Endothelial cell of umbilical vein (primary cell): ENCODE measurements at regions not wholly inside any gene's neighbourhood (a gene's known extent, or its start where the extent isn't known, plus 50 kb on each side); places are given as distances from the start of the nearest gene placed in this dataset.

Experiments
- BruUV-seq: library from RNA; stranded (reverse); fragments of 400-500 nt; replicated peaks from 2 replicates; lab custom pipeline; 2021; lab: Mats Ljungman, UMichigan
- CTCF ChIA-PET: fragments of 300-600, 350-600 bp; sonication (Branson Sonifier 250); formaldehyde crosslinking; loops from one replicate; lab custom pipeline; 2021; ENCODE audit warnings: antibody characterized with exemption, inconsistent platforms; lab: Charles Lee
- POLR2A ChIA-PET: fragments of 300-600, 350-600 bp; sonication (Branson Sonifier 250); formaldehyde crosslinking; loops from one replicate; lab custom pipeline; 2021; ENCODE audit warnings: antibody characterized with exemption, inconsistent platforms; lab: Charles Lee
- DNase-seq: peaks from one replicate; pipeline ENCODE4 v3.0.0-alpha.2; 2011; ENCODE audit warnings: low read depth, low spot score
- FAIRE-seq: peaks from 2 replicates; lab custom pipeline; 2011; peaks lifted over from hg19 to GRCh38; lab: Jason Lieb, UNC
- H2AFZ ChIP-seq: 2 replicates; pipeline ENCODE4 v1.6.0; 2012; ENCODE audit warnings: low read depth, low read length, control low read depth, inconsistent platforms
- H3K27ac ChIP-seq: 2 replicates; pipeline ENCODE4 v1.5.1; 2011; ENCODE audit warnings: low read depth, mild to moderate bottlenecking, control low read depth, low read length, moderate library complexity; ENCODE audit not compliant: insufficient read depth
- H3K27me3 ChIP-seq, 2 experiments: 2 replicates each; pipeline versions ENCODE4 v1.6.0 to v1.6.1; 2011; ENCODE audit warnings: low read length in 2 of 2, mixed read lengths in 1 of 2; ENCODE audit not compliant: control insufficient read depth in 2 of 2, insufficient read depth in 2 of 2
- H3K36me3 ChIP-seq, 2 experiments: 2 replicates in 1 of 2; 3 replicates in 1 of 2; pipeline ENCODE4 v1.5.1; 2011; ENCODE audit warnings: low read length in 2 of 2, mild to moderate bottlenecking in 1 of 2, moderate library complexity in 1 of 2; ENCODE audit not compliant: control insufficient read depth in 2 of 2, insufficient read depth in 2 of 2; ENCODE audit errors: extremely low read depth in 1 of 2
- H3K4me1 ChIP-seq: 3 replicates; pipeline ENCODE4 v1.5.1; 2011; ENCODE audit warnings: mild to moderate bottlenecking, low read length; ENCODE audit not compliant: control insufficient read depth, insufficient read depth; ENCODE audit errors: extremely low read depth
- H3K4me2 ChIP-seq: 2 replicates; pipeline ENCODE4 v1.6.1; 2011; ENCODE audit warnings: low read length, control low read depth, mixed read lengths; ENCODE audit not compliant: insufficient read depth
- H3K4me3 ChIP-seq, 3 experiments: fragments of 200-600 bp in 1 of 3; sonication (generic), shearing (Covaris generic) in 1 of 3; replicated peaks in 1 of 3; 2 replicates each; pipeline ENCODE4 v1.5.1; 2011 to 2016; ENCODE audit warnings: control low read depth in 3 of 3, low read length in 3 of 3, mild to moderate bottlenecking in 2 of 3, inconsistent platforms in 1 of 3, low read depth in 1 of 3, moderate library complexity in 1 of 3; ENCODE audit not compliant: insufficient read depth in 1 of 3
- H3K79me2 ChIP-seq: 2 replicates; pipeline ENCODE4 v1.6.0; 2012; ENCODE audit warnings: low read length, inconsistent platforms; ENCODE audit not compliant: control insufficient read depth, insufficient read depth
- H3K9ac ChIP-seq: replicated peaks from 2 replicates; pipeline ENCODE3; 2011; ENCODE audit warnings: low read length, control low read depth; ENCODE audit not compliant: insufficient read depth; ENCODE audit errors: extremely low read depth
- H3K9me1 ChIP-seq: replicated peaks from 3 replicates; pipeline ENCODE4 v1.6.0; 2011; ENCODE audit warnings: mild to moderate bottlenecking, low read length; ENCODE audit not compliant: control insufficient read depth, insufficient read depth; ENCODE audit errors: extremely low read depth
- H3K9me3 ChIP-seq: replicated peaks from 2 replicates; pipeline ENCODE4 v1.5.1; 2012; ENCODE audit warnings: low read length, inconsistent platforms; ENCODE audit not compliant: control insufficient read depth, insufficient read depth
- H4K20me1 ChIP-seq: replicated peaks from 2 replicates; pipeline ENCODE3; 2011; ENCODE audit warnings: mild to moderate bottlenecking, low read length; ENCODE audit not compliant: control insufficient read depth, insufficient read depth; ENCODE audit errors: extremely low read depth
- EZH2 ChIP-seq: IDR thresholded peaks from 2 replicates; pipeline ENCODE4 v1.6.1; 2012; ENCODE audit warnings: borderline replicate concordance, low read depth, mild to moderate bottlenecking, moderate library complexity, low read length, inconsistent platforms; ENCODE audit not compliant: severe bottlenecking
- FOS ChIP-seq: IDR thresholded peaks from 2 replicates; pipeline ENCODE4 v1.6.1; 2011; ENCODE audit warnings: mild to moderate bottlenecking, low read length, moderate library complexity, borderline replicate concordance; ENCODE audit not compliant: insufficient read depth
- GATA2 ChIP-seq: IDR thresholded peaks from 2 replicates; pipeline ENCODE4 v1.7.0; 2011; ENCODE audit warnings: low read depth, mild to moderate bottlenecking, moderate library complexity, mixed read lengths, low read length; ENCODE audit not compliant: insufficient read length, insufficient read depth
- JUN ChIP-seq: IDR thresholded peaks from 2 replicates; pipeline ENCODE4 v1.6.1; 2011; ENCODE audit warnings: borderline replicate concordance, low read depth; ENCODE audit not compliant: insufficient read length, insufficient read depth
- MYC ChIP-seq: IDR thresholded peaks from one replicate; pipeline ENCODE4 v1.6.1; 2011; ENCODE audit warnings: mild to moderate bottlenecking, low read depth, low read length
- POLR2A ChIP-seq: IDR thresholded peaks from 2 replicates; pipeline ENCODE4 v1.6.1; 2012; ENCODE audit warnings: low read depth, mild to moderate bottlenecking, control low read depth, low read length
- POLR2AphosphoS5 ChIP-seq: IDR thresholded peaks from 2 replicates; pipeline ENCODE4 v1.6.1; 2012; ENCODE audit warnings: low read depth, mild to moderate bottlenecking, control low read depth, low read length, moderate library complexity; ENCODE audit not compliant: insufficient read depth
- dilution Hi-C: fragments of 300-500 bp; cut with MboI; formaldehyde crosslinking; loops from one replicate; pipeline ENCODE4 v1.15.0; 2019; ENCODE audit warnings: low sequenced_read_pairs; ENCODE audit not compliant: extremely low pct_ligation_motif_present
- intact Hi-C: fragments of 100-400 bp; cut with micrococcal nuclease; formaldehyde crosslinking; loops from one replicate; pipeline ENCODE4 v1.10.0; 2022
- TF ChIP-seq, protein P1 (sequence below): IDR thresholded peaks from 2 replicates; pipeline ENCODE4 v1.6.1; 2011; ENCODE audit not compliant: insufficient read depth, insufficient read length
- TF ChIP-seq, protein P2 (sequence below), 2 donors: IDR thresholded peaks; 1 replicate in 1 of 2; 2 replicates in 1 of 2; pipeline ENCODE4 v1.5.1; 2011; ENCODE audit warnings: low read length in 2 of 2, mild to moderate bottlenecking in 2 of 2, moderate library complexity in 2 of 2, control low read depth in 1 of 2, inconsistent platforms in 1 of 2, low read depth in 1 of 2; ENCODE audit not compliant: insufficient read depth in 1 of 2; ENCODE audit errors: extremely low read depth in 1 of 2

DNA sequence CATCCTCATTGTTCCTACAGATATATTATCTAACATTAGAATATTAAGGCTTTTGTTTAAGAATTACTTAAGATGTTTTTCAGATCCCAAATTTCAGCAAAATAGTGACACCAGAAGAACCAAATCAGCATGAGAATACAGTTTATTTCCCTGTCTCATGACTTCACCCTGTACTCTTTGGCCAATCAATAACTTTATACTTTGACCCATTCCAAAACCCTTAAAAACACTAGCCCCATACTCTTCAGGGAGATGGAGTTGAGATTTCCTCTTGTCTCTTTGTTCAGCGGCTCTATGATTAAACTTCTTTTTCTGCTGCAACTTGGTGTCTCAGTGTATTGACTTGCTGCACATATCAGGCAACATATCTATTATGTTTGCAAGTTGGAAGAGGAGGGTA, 207.7 kb downstream of the ZBBX start:
- TF ChIP-seq, protein P1, sequence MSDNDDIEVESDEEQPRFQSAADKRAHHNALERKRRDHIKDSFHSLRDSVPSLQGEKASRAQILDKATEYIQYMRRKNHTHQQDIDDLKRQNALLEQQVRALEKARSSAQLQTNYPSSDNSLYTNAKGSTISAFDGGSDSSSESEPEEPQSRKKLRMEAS: no peak
- TF ChIP-seq POLR2AphosphoS5 (no peak), GATA2 (no peak), JUN (no peak), MYC (no peak), FOS (no peak), POLR2A (no peak), EZH2 (no peak)
- H4K20me1 ChIP-seq: no peaks in the 10 kb centered on the region
- dilution Hi-C loops (no loop called here), intact Hi-C loops (loop anchor here (1.0 kb wide), 1 partner anchor 35 kb away; no protein-coding TSS in a partner anchor)
- DNase-seq: no peak
- BruUV-seq: no TSS peak
- H3K4me2 ChIP-seq: no peak overlapping the region
- H3K9me3 ChIP-seq: peaks cover 4% of the 10 kb centered on the region
- no peak overlapping the region for H3K4me3 ChIP-seq
- H3K27ac ChIP-seq: no peak overlapping the region
- H3K4me1 ChIP-seq: no peaks in the 10 kb centered on the region
- no peak for FAIRE-seq
- no peak overlapping the region for H2AFZ ChIP-seq
- ChIA-PET POLR2A (no interaction called here), CTCF (no interaction called here)
- H3K27me3 ChIP-seq: no peaks in the 10 kb centered on the region
- H3K36me3 ChIP-seq: no peaks in the 10 kb centered on the region
- no peaks in the 10 kb centered on the region for H3K9me1 ChIP-seq
- H3K9ac ChIP-seq: no peak overlapping the region
- no peaks in the 10 kb centered on the region for H3K79me2 ChIP-seq

DNA sequence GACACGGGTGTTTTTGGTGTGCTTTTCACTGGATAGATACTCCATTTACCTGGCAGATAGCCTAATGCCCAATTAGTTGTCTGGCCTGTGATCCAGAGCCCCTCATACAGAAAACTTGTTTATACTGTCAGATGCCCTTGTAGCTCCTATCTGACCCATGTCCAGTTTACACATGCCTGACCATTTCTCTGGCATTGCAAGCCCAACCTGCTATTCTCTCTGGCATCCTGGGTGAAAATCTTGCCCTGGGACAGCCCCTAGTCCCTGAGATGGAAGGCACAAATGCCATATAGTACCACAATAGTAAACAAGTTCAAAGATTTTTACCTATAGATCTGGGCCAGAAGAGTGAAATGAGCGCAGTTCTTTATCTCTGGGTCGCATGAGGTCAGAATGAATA, 212.6 kb downstream of the ZBBX start:
- no TSS peak for BruUV-seq
- dilution Hi-C loops: no loop called here
- H3K9me3 ChIP-seq: no peaks in the 10 kb centered on the region

More for the DNA sequence above, 212.6 kb downstream of the ZBBX start:
- no peaks in the 10 kb centered on the region for H3K36me3 ChIP-seq
- DNase-seq: no peak
- H3K9ac ChIP-seq: no peak overlapping the region
- no peaks in the 10 kb centered on the region for H3K79me2 ChIP-seq
- ChIA-PET CTCF (no interaction called here), POLR2A (no interaction called here)
- intact Hi-C loops: no loop called here
- H3K27me3 ChIP-seq: no peaks in the 10 kb centered on the region
- H3K4me3 ChIP-seq: no peak overlapping the region
- H3K4me1 ChIP-seq: no peaks in the 10 kb centered on the region
- H3K9me1 ChIP-seq: no peaks in the 10 kb centered on the region
- H2AFZ ChIP-seq: no peak overlapping the region
- no peak overlapping the region for H3K27ac ChIP-seq
- no peaks in the 10 kb centered on the region for H4K20me1 ChIP-seq
- H3K4me2 ChIP-seq: no peak overlapping the region
- no peak for FAIRE-seq
- TF ChIP-seq, protein P1: no peak
- no peak for TF ChIP-seq POLR2AphosphoS5
- TF ChIP-seq EZH2: no peak
- TF ChIP-seq FOS: no peak
- TF ChIP-seq POLR2A: no peak
- TF ChIP-seq, protein P2, sequence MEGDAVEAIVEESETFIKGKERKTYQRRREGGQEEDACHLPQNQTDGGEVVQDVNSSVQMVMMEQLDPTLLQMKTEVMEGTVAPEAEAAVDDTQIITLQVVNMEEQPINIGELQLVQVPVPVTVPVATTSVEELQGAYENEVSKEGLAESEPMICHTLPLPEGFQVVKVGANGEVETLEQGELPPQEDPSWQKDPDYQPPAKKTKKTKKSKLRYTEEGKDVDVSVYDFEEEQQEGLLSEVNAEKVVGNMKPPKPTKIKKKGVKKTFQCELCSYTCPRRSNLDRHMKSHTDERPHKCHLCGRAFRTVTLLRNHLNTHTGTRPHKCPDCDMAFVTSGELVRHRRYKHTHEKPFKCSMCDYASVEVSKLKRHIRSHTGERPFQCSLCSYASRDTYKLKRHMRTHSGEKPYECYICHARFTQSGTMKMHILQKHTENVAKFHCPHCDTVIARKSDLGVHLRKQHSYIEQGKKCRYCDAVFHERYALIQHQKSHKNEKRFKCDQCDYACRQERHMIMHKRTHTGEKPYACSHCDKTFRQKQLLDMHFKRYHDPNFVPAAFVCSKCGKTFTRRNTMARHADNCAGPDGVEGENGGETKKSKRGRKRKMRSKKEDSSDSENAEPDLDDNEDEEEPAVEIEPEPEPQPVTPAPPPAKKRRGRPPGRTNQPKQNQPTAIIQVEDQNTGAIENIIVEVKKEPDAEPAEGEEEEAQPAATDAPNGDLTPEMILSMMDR (IDR thresholded peaks at IDR 0.05; ENCODE audit: extremely low read depth in 1 of 2, insufficient read depth in 1 of 2, low read depth in 1 of 2, low read length in 2 of 2): no peak
- TF ChIP-seq GATA2: no peak
